ENCODE measurements at regions not wholly inside any gene's neighbourhood (a gene's known extent, or its start where the extent isn't known, plus 50 kb on each side); places are given as distances from the start of the nearest gene placed in this dataset.
A peak's percentile ranks its signal among the peaks of the same experiment; 100 is the strongest.

- DNase-seq = no peak
- Mint-ChIP-seq H3K36me3 (ENCODE audit: insufficient read depth, unreplicated experiment) (no peaks in the 10 kb centered on the region), H3K4me3 (ENCODE audit: low read depth, unreplicated experiment) (no peak overlapping the region), H3K27me3 (ENCODE audit: unreplicated experiment) (no peaks in the 10 kb centered on the region), H3K27ac (ENCODE audit: unreplicated experiment) (no peak overlapping the region), H3K4me1 (ENCODE audit: low read depth, unreplicated experiment) (peaks cover 32% of the 10 kb centered on the region), H3K9me3 (ENCODE audit: low read depth, unreplicated experiment) (peaks cover 6% of the 10 kb centered on the region)
- no peak for TF ChIP-seq CTCF (IDR thresholded peaks at IDR 0.05; ENCODE audit: unreplicated experiment)
- CTCF ChIA-PET = interaction anchor here (0.6 kb wide), 1 partner anchor 609 kb away, joined by 3 read pairs; no protein-coding TSS in a partner anchor
- intact Hi-C loops (cut with micrococcal nuclease; ENCODE audit: unreplicated experiment) = no loop called here
- BruUV-seq (replicated peaks) = no TSS peak
Measured at GRCh38 chr7:46527360-46527759, 606.3 kb upstream of the IGFBP3 start.

- CTCF ChIA-PET = interaction anchor here (0.5 to 2.1 kb wide), 4 partner anchors 10 to 312 kb away, joined by 3 to 7 read pairs (median 4); no protein-coding TSS in a partner anchor
- no peak for TF ChIP-seq CTCF (IDR thresholded peaks at IDR 0.05; ENCODE audit: unreplicated experiment)
- Mint-ChIP-seq H3K4me1 (ENCODE audit: low read depth, unreplicated experiment) (peaks cover 32% of the 10 kb centered on the region), H3K27ac (ENCODE audit: unreplicated experiment) (peak overlapping the region; percentile 66), H3K36me3 (ENCODE audit: insufficient read depth, unreplicated experiment) (no peaks in the 10 kb centered on the region), H3K27me3 (ENCODE audit: unreplicated experiment) (no peaks in the 10 kb centered on the region), H3K4me3 (ENCODE audit: low read depth, unreplicated experiment) (no peak overlapping the region), H3K9me3 (ENCODE audit: low read depth, unreplicated experiment) (peaks cover 2% of the 10 kb centered on the region)
- DNase-seq = peak; percentile 89
- intact Hi-C loops (cut with micrococcal nuclease; ENCODE audit: unreplicated experiment) = no loop called here
- BruUV-seq (replicated peaks) = no TSS peak
Measured at GRCh38 chr7:46525876-46526275, 604.8 kb upstream of the IGFBP3 start.

DNA sequence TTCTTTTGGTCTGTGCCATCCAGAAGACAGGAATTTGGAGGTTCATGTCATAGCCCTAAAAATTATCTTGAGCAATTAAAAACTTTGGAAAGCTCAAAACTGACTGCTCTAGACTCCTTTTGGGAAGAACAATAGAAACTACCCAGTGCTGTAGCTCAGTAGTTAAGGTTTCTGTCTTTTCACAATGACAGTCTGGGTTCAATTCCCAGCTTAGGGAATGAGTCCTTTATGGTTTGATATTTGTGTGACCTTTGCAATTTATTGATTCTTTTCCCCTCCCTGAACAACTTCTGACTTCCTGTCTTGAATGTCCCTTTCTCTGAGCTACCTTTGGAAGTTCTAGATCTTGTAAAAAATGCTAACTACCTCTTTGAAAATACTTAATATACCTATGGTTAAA, 603.3 kb upstream of the IGFBP3 start:
- Mint-ChIP-seq H3K27ac (ENCODE audit: unreplicated experiment) (peak overlapping the region; percentile 66), H3K36me3 (ENCODE audit: insufficient read depth, unreplicated experiment) (no peaks in the 10 kb centered on the region), H3K4me1 (ENCODE audit: low read depth, unreplicated experiment) (peaks cover 32% of the 10 kb centered on the region), H3K27me3 (ENCODE audit: unreplicated experiment) (no peaks in the 10 kb centered on the region), H3K4me3 (ENCODE audit: low read depth, unreplicated experiment) (no peak overlapping the region), H3K9me3 (ENCODE audit: low read depth, unreplicated experiment) (peaks cover 2% of the 10 kb centered on the region)
- no peak for DNase-seq
- intact Hi-C loops (cut with micrococcal nuclease; ENCODE audit: unreplicated experiment) = no loop called here
- CTCF ChIA-PET = interaction anchor here (1.0 to 2.1 kb wide), 4 partner anchors 9 to 44 kb away, joined by 3 to 7 read pairs (median 5); no protein-coding TSS in a partner anchor
- BruUV-seq (replicated peaks) = no TSS peak
- no peak for TF ChIP-seq CTCF (IDR thresholded peaks at IDR 0.05; ENCODE audit: unreplicated experiment)

- no peaks in the 10 kb centered on the region for H3K36me3 Mint-ChIP-seq (ENCODE audit: insufficient read depth, unreplicated experiment)
Measured at GRCh38 chr7:46522354-46522906, 601.4 kb upstream of the IGFBP3 start.

More at GRCh38 chr7:46522354-46522906, 601.4 kb upstream of the IGFBP3 start:
- no TSS peak for BruUV-seq (replicated peaks)
- no peak for TF ChIP-seq CTCF (IDR thresholded peaks at IDR 0.05; ENCODE audit: unreplicated experiment)
- H3K27me3 Mint-ChIP-seq (ENCODE audit: unreplicated experiment) = no peaks in the 10 kb centered on the region
- intact Hi-C loops (cut with micrococcal nuclease; ENCODE audit: unreplicated experiment) = no loop called here
- H3K4me1 Mint-ChIP-seq (ENCODE audit: low read depth, unreplicated experiment) = peaks cover 32% of the 10 kb centered on the region
- peaks cover 2% of the 10 kb centered on the region for H3K9me3 Mint-ChIP-seq (ENCODE audit: low read depth, unreplicated experiment)
- H3K4me3 Mint-ChIP-seq (ENCODE audit: low read depth, unreplicated experiment) = no peak overlapping the region
- no peak overlapping the region for H3K27ac Mint-ChIP-seq (ENCODE audit: unreplicated experiment)
- DNase-seq = no peak
- CTCF ChIA-PET = interaction anchor here (0.6 kb wide), 1 partner anchor 139 kb away, joined by 3 read pairs; no protein-coding TSS in a partner anchor

Measured in Calu3 (cell line).